ENCODE measurements at regions not wholly inside any gene's neighbourhood (a gene's known extent, or its start where the extent isn't known, plus 50 kb on each side); places are given as distances from the start of the nearest gene placed in this dataset.

- in situ Hi-C loops (cut with MboI; ENCODE audit: low pct_unique_long_range_greater_than_20kb, low sequenced_read_pairs, unreplicated experiment): no loop called here
- no peak for DNase-seq (ENCODE audit: low spot score)
- TF ChIP-seq CTCF (IDR thresholded peaks at IDR 0.05; ENCODE audit: extremely low read depth, insufficient read depth, missing control alignments): no peak
Observed at GRCh38 chr3:35936571-35936970, 297.2 kb downstream of the ARPP21 start.

GRCh38 chr3:35944926-35945710 is 305.8 kb downstream of the ARPP21 start:
- in situ Hi-C loops (cut with MboI; ENCODE audit: low pct_unique_long_range_greater_than_20kb, low sequenced_read_pairs, unreplicated experiment): no loop called here
- DNase-seq (ENCODE audit: low spot score): no peak
- no peak for TF ChIP-seq CTCF (IDR thresholded peaks at IDR 0.05; ENCODE audit: extremely low read depth, insufficient read depth, missing control alignments)

- peak; percentile 28 for TF ChIP-seq CTCF (IDR thresholded peaks at IDR 0.05; ENCODE audit: extremely low read depth, insufficient read depth, missing control alignments)
- in situ Hi-C loops (cut with MboI; ENCODE audit: low pct_unique_long_range_greater_than_20kb, low sequenced_read_pairs, unreplicated experiment): no loop called here
- peak; percentile 3 for DNase-seq (ENCODE audit: low spot score)
Observed at GRCh38 chr3:35946121-35946853, 307.0 kb downstream of the ARPP21 start.

GRCh38 chr3:35946854-35947515 is 307.7 kb downstream of the ARPP21 start:
- in situ Hi-C loops (cut with MboI; ENCODE audit: low pct_unique_long_range_greater_than_20kb, low sequenced_read_pairs, unreplicated experiment): no loop called here
- no peak for DNase-seq (ENCODE audit: low spot score)

GRCh38 chr3:35950021-35950420 is 310.7 kb downstream of the ARPP21 start:
- no peak for DNase-seq (ENCODE audit: low spot score)
- TF ChIP-seq CTCF (IDR thresholded peaks at IDR 0.05; ENCODE audit: extremely low read depth, insufficient read depth, missing control alignments): no peak
- in situ Hi-C loops (cut with MboI; ENCODE audit: low pct_unique_long_range_greater_than_20kb, low sequenced_read_pairs, unreplicated experiment): loop anchor here (25.0 kb wide), 1 partner anchor 762 kb away; no protein-coding TSS in a partner anchor

More at GRCh38 chr3:35946854-35947515, 307.7 kb downstream of the ARPP21 start:
- TF ChIP-seq CTCF (IDR thresholded peaks at IDR 0.05; ENCODE audit: extremely low read depth, insufficient read depth, missing control alignments): no peak

- in situ Hi-C loops (cut with MboI; ENCODE audit: low pct_unique_long_range_greater_than_20kb, low sequenced_read_pairs, unreplicated experiment): loop anchor here (25.0 kb wide), 1 partner anchor 758 kb away; no protein-coding TSS in a partner anchor
Observed at GRCh38 chr3:35954413-35954812, 315.1 kb downstream of the ARPP21 start.

More at GRCh38 chr3:35954413-35954812, 315.1 kb downstream of the ARPP21 start:
- DNase-seq (ENCODE audit: low spot score): no peak
- no peak for TF ChIP-seq CTCF (IDR thresholded peaks at IDR 0.05; ENCODE audit: extremely low read depth, insufficient read depth, missing control alignments)
